Heart left ventricle (tissue), 16 donors: ENCODE measurements at regions not wholly inside any gene's neighbourhood (a gene's known extent, or its start where the extent isn't known, plus 50 kb on each side); places are given as distances from the start of the nearest gene placed in this dataset.
A peak's percentile ranks its signal among the peaks of the same experiment; 100 is the strongest.

Experiments used
- ATAC-seq, 4 donors: fragments of 200-7000 bp; cut with Tn5 transposase; one replicate each; pipeline ENCODE4 v1.9.1; 2020 to 2022; ENCODE audit warnings: moderate library complexity in 4 of 4, mild to moderate bottlenecking in 3 of 4, moderate number of reproducible peaks in 1 of 4
- DNase-seq, 5 donors: peaks; one replicate each; pipeline ENCODE4 v3.0.0-alpha.2; 2020
- H3K27ac ChIP-seq, 12 donors: fragments of 200-600 bp; sonication (generic) in 4 of 12; one replicate each; pipeline versions ENCODE4 v1.5.0 to v1.8.0; 2016 to 2022; ENCODE audit warnings: mild to moderate bottlenecking in 2 of 12
- H3K27me3 ChIP-seq, 9 donors: fragments of 200-600 bp; sonication (generic) in 2 of 9; one replicate each; pipeline versions ENCODE4 v1.5.1 to v1.8.0; 2016 to 2022; ENCODE audit warnings: mild to moderate bottlenecking in 3 of 9
- H3K36me3 ChIP-seq, 9 donors: fragments of 200-600 bp; sonication (generic) in 2 of 9; one replicate each; pipeline versions ENCODE4 v1.5.0 to v1.8.0; 2018 to 2022; ENCODE audit warnings: mild to moderate bottlenecking in 2 of 9
- H3K4me1 ChIP-seq, 12 donors: fragments of 200-600 bp; sonication (generic) in 4 of 12; one replicate each; pipeline versions ENCODE4 v1.5.0 to v1.8.0; 2016 to 2022; ENCODE audit warnings: mild to moderate bottlenecking in 3 of 12
- H3K4me3 ChIP-seq, 12 donors: fragments of 200-600 bp; sonication (generic) in 4 of 12; one replicate each; pipeline versions ENCODE4 v1.5.0 to v1.8.0; 2017 to 2022; ENCODE audit warnings: mild to moderate bottlenecking in 9 of 12, moderate library complexity in 4 of 12
- H3K9me3 ChIP-seq, 12 donors: fragments of 200-600 bp; sonication (generic) in 4 of 12; one replicate each; pipeline versions ENCODE4 v1.5.0 to v1.8.0; 2016 to 2022; ENCODE audit warnings: mild to moderate bottlenecking in 1 of 12
- CTCF ChIP-seq, 12 donors: fragments of 200-600 bp; sonication (generic) in 4 of 12; IDR thresholded peaks; one replicate each; pipeline versions ENCODE4 v1.5.0 to v1.8.0; 2018 to 2022; ENCODE audit warnings: antibody characterized with exemption in 12 of 12, mild to moderate bottlenecking in 5 of 12
- POLR2A ChIP-seq, 2 donors: fragments of 450-650 bp; IDR thresholded peaks; one replicate each; pipeline ENCODE4 v1.6.1; 2017; ENCODE audit warnings: antibody characterized with exemption in 2 of 2, mild to moderate bottlenecking in 2 of 2, moderate library complexity in 2 of 2
- WGBS, 4 donors: extraction: QIAGEN DNeasy Blood & Tissue Kit in 2 of 4; methylation state at CpG; one replicate each; pipeline versions ENCODE4 v1.1.5 to v1.1.7; 2013 to 2018; 5-methylcytosine and 5-hydroxymethylcytosine counted together
- intact Hi-C, 10 donors: fragments of 100-400 bp; cut with DNase I; formaldehyde crosslinking; loops; one replicate each; pipeline versions ENCODE4 v1.11.1 to v1.14.2; 2022
- donor health status: ischemic (EF 13 %, LVEDD 7.1; RV severe dilation, severe dysfunction).
- donor health status: healthy with polysubstance abuse.
- donor health status: DM: no; HTN: yes; CAD: no.
- donor health status: DM: no; HTN: no; CAD: no.
- donor health status: ischemic (EF 25% LVEDD 6.9; RV normal size, moderate dysfunction).
- donor health status: ischemic (EF 25% LVEDD 5.7; RV mildly dilated, moderate dysfunction).
- donor health status: healthy.
- donor health status: DM: yes; HTN: yes; CAD: no.
- donor health status: ischemic (EF 35%, LVEDD 5.7; RV mildly dilated, moderate dysfunction).
- donor health status: nonischemic (EF 11% LVEDD 7.7; RV severe dilation, severe dysfunction).
- donor health status: DM: yes; HTN: yes; CAD: no.
- donor health status: PGD.
- donor health status: ischemic (EF 29% LVEDD 5.4; RV normal size, mild dysfunction).
- donor health status: nonischemic (EF 23%, LVEDD 6.1; RV moderate dilation, normal function).

DNA sequence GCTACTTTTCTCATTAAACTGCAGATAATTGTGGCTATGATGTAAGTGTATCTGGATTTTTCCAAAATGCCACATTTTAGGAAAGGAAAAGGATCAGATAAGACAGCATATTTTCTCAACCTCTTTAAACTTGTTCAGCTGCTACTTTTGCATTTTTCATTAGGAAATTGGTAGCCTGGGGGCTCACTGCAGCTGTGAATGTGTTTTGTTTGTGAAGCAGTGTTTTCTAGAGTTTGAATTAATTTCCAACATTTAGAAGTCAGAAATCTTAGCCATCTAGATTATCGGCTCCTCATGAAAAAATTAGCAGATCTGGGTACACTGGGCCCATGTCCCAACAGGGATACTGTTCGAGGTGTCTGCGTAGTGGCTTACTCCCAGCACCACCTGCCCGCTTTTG lies 56.3 kb upstream of the ZDBF2 start:
- H3K4me3 ChIP-seq = no peak overlapping the region
- peaks cover 0 to 12% (median 0%) of the 10 kb centered on the region in 12 donors for H3K9me3 ChIP-seq
- intact Hi-C loops = no loop called here
- ATAC-seq = no peak
- peaks cover 0 to 18% (median 0%) of the 10 kb centered on the region in 12 donors for H3K4me1 ChIP-seq
- peaks cover 0 to 10% (median 0%) of the 10 kb centered on the region in 9 donors for H3K27me3 ChIP-seq
- TF ChIP-seq CTCF (IDR thresholded peaks at IDR 0.05) = no peak
- no peak for DNase-seq
- peak overlapping the region in 1 of 12 donors; percentile 30 for H3K27ac ChIP-seq
- WGBS, 4 donors = 89 to 91% (median 90%) methylated on average over 4 of the region's 4 CpGs
- no peaks in the 10 kb centered on the region for H3K36me3 ChIP-seq

DNA sequence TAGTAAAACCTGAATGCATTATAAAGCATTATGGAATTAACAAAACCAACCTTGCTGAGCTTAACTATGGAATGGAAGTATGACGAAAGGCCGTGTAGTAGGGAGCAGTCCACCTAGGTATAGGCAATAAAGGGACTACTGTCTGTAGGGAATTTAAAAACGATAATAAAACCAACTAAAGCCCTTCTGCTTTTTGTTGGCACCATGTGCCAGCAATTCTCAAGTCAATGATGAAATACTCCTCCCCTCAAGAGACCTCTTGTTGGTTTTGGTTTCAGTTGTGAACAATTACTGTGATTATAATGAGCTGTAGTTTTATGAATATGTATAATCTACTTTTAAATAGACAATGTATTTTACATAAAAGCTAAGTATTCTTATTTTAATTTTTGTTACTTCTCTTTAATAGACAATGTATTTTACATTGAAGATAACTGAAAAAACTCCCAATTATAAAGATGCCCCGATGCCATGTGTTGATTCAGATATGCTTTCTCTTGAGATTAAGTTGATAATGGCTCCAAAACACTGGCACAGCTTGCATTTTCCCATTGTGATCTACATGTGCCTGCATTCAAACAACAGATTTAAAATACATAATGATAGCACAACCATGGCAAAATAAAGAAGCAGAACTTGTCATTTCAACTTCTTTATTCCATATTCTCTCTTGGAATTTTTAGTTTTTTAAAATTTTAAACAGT lies 55.5 kb upstream of the ZDBF2 start:
- Histone ChIP-seq H3K9me3 (peaks cover 0 to 12% (median 0%) of the 10 kb centered on the region in 12 donors), H3K4me1 (peaks cover 0 to 18% (median 0%) of the 10 kb centered on the region in 12 donors), H3K4me3 (no peak overlapping the region), H3K36me3 (no peaks in the 10 kb centered on the region), H3K27me3 (peaks cover 0 to 10% (median 0%) of the 10 kb centered on the region in 9 donors), H3K27ac (no peak overlapping the region)
- TF ChIP-seq POLR2A (IDR thresholded peaks at IDR 0.05) = no peak
- no peak for TF ChIP-seq CTCF (IDR thresholded peaks at IDR 0.05)
- no peak for ATAC-seq
- intact Hi-C loops = no loop called here
- DNase-seq = no peak
- WGBS, 4 donors = 75 to 84% (median 78%) methylated on average over 4 of the region's 4 CpGs

- H3K4me1 ChIP-seq = peaks cover 0 to 18% (median 0%) of the 10 kb centered on the region in 12 donors
- peaks cover 0 to 12% (median 0%) of the 10 kb centered on the region in 12 donors for H3K9me3 ChIP-seq
- peaks cover 0 to 10% (median 0%) of the 10 kb centered on the region in 9 donors for H3K27me3 ChIP-seq
- H3K4me3 ChIP-seq = no peak overlapping the region
- WGBS, 4 donors = 56 to 84% (median 59%) methylated on average over 3 of the region's 3 CpGs
- intact Hi-C loops = no loop called here
- H3K36me3 ChIP-seq = no peaks in the 10 kb centered on the region
- no peak for DNase-seq
- TF ChIP-seq POLR2A (IDR thresholded peaks at IDR 0.05) (no peak), CTCF (IDR thresholded peaks at IDR 0.05) (no peak)
- H3K27ac ChIP-seq = no peak overlapping the region
- no peak for ATAC-seq
Measured at GRCh38 chr2:206219957-206220356, 54.5 kb upstream of the ZDBF2 start.

GRCh38 chr2:206220997-206221396 lies 53.5 kb upstream of the ZDBF2 start:
- no peaks in the 10 kb centered on the region for H3K36me3 ChIP-seq
- no peak overlapping the region for H3K27ac ChIP-seq
- H3K27me3 ChIP-seq = peaks cover 0 to 10% (median 0%) of the 10 kb centered on the region in 9 donors
- DNase-seq (no peak), ATAC-seq (no peak)
- peaks cover 0 to 12% (median 0%) of the 10 kb centered on the region in 12 donors for H3K9me3 ChIP-seq
- intact Hi-C loops = no loop called here
- TF ChIP-seq CTCF (IDR thresholded peaks at IDR 0.05) = no peak
- WGBS, 4 donors = 75 to 91% (median 84%) methylated on average over 3 of the region's 3 CpGs
- no peak overlapping the region for H3K4me3 ChIP-seq
- peaks cover 0 to 18% (median 0%) of the 10 kb centered on the region in 12 donors for H3K4me1 ChIP-seq
